ENCODE measurements at regions not wholly inside any gene's neighbourhood (a gene's known extent, or its start where the extent isn't known, plus 50 kb on each side); places are given as distances from the start of the nearest gene placed in this dataset.

- no peak for TF ChIP-seq CTCF (IDR thresholded peaks at IDR 0.05)
- no peak for TF ChIP-seq POLR2A (IDR thresholded peaks at IDR 0.05)
These were observed 561.5 kb downstream of the BCOR start for GRCh38 chrX:39536211-39536610.
